ENCODE measurements at regions not wholly inside any gene's neighbourhood (a gene's known extent, or its start where the extent isn't known, plus 50 kb on each side); places are given as distances from the start of the nearest gene placed in this dataset.
"Not testable (repeated sequence)": the region's sequence is repeated elsewhere in the genome, so short reads cannot be mapped to it uniquely, and the experiment has no call there.

- not testable (repeated sequence) for DNase-seq
Observed at GRCh38 chr15:75763635-75764600, 51.3 kb upstream of the CSPG4 start.

DNA sequence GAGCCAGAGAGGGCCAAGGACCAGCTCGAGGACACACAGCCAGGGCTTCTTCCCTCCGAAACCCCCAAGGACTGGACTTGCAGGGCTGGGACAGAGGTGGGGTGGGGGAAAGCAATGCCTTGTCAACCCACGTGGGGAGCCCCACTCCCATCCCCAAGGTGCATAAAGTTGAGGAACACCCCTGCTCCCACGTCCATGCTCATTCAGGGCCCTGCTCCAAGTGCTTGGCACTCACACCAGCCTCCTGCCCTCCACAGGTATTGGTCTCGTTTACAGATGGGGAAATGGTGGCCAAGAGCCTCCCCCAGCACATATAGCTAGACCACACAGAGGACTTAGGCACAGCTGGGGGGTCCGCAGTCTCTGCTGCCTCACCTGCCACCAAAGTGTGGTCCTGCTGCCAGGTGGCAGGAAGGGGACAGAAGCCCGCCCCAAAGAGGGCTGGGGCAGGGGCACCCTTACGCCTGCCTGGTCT lies 50.5 kb upstream of the CSPG4 start:
- DNase-seq, result no peak
